GM12891 (cell line): ENCODE measurements at regions not wholly inside any gene's neighbourhood (a gene's known extent, or its start where the extent isn't known, plus 50 kb on each side); places are given as distances from the start of the nearest gene placed in this dataset.

Experiments used
- PAX5 ChIP-seq: IDR thresholded peaks from 2 replicates; pipeline ENCODE4 v1.6.1; 2011; ENCODE audit warnings: low read length, moderate library complexity, mild to moderate bottlenecking; ENCODE audit not compliant: insufficient read depth, severe bottlenecking
- POLR2A ChIP-seq: IDR thresholded peaks from 2 replicates; pipeline ENCODE4 v1.6.1; 2011; ENCODE audit warnings: low read depth, low read length, control low read depth
- POLR2AphosphoS5 ChIP-seq: IDR thresholded peaks from 2 replicates; pipeline ENCODE4 v1.6.1; 2011; ENCODE audit warnings: low read depth, low read length, control low read depth
- POU2F2 ChIP-seq: IDR thresholded peaks from 2 replicates; pipeline ENCODE4 v1.6.1; 2011; ENCODE audit warnings: low read depth, mild to moderate bottlenecking, control low read depth, low read length, moderate library complexity
- SPI1 ChIP-seq: IDR thresholded peaks from 2 replicates; pipeline ENCODE4 v1.6.1; 2011; ENCODE audit warnings: low read depth, low read length, control low read depth

GRCh38 chr3:30319713-30320112, 286.7 kb upstream of the TGFBR2 start:
- no peak for TF ChIP-seq POLR2A
- no peak for TF ChIP-seq POU2F2
- TF ChIP-seq POLR2AphosphoS5: no peak
- TF ChIP-seq SPI1: no peak
- no peak for TF ChIP-seq PAX5
